ENCODE measurements at regions not wholly inside any gene's neighbourhood (a gene's known extent, or its start where the extent isn't known, plus 50 kb on each side); places are given as distances from the start of the nearest gene placed in this dataset.

DNA sequence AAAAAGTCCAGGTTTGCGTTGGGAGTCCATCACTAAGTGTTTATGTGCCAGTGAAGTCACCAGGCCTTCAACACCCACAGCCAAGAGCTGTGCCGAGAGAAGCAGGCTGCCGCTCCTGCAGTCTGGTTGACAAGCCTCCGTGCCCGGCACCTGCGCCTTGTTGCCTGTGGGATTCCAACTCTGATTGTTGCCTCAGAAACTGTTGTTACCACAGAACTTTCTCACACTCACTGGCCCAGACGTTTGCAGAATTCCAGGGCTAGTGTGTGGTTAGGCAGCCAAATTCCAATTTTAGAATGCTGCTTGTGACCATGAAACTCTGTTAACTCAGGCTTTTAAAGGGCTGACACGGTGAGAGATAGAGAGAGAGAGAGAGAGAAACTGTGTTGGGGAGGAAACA lies 119.5 kb upstream of the LIMCH1 start:
- TF ChIP-seq GATA2 (IDR thresholded peaks at IDR 0.05; ENCODE audit: low read depth, low read length) (no peak), GATA3 (IDR thresholded peaks at IDR 0.05; ENCODE audit: low read depth, low read length) (no peak)
